ENCODE measurements at regions not wholly inside any gene's neighbourhood (a gene's known extent, or its start where the extent isn't known, plus 50 kb on each side); places are given as distances from the start of the nearest gene placed in this dataset.

DNA sequence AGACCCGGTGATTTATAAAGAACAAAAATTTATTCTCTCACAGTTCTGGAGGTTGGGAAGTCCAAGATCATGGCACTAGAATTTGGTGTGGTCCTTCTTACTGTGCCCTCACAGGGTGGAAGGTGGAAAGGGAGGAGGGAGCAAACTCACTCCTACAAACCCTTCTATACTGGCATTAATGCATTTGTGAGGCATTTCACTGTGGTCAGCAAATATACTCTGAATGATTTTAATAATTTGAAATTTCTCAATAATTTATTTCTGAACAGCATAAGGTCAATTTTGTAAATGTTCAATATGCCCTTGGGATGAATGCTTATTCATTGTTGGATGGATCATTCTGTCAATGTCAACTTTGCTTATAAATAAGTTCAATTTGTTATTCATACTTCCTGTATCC is 120.6 kb downstream of the GATA6 start:
- ATAC-seq (ENCODE audit: insufficient read depth, low FRiP score) (no peak), DNase-seq (no peak)
- no peak overlapping the region for H3K27ac ChIP-seq (ENCODE audit: low read depth in 1 of 2, low read length in 1 of 2)
- H3K9ac ChIP-seq (ENCODE audit: insufficient read depth in 1 of 2, low read length in 2 of 2): no peak overlapping the region
- WGBS, 2 donors: 95 to 98% methylated on average over 1 of the region's 1 CpG
- no peaks in the 10 kb centered on the region for H3K36me3 ChIP-seq (ENCODE audit: control insufficient read depth in 4 of 4, insufficient read depth in 4 of 4, low read length in 4 of 4)
- H3K9me3 ChIP-seq (ENCODE audit: control insufficient read depth in 4 of 4, insufficient read depth in 3 of 4, low read length in 3 of 4): no peaks in the 10 kb centered on the region
- H3K27me3 ChIP-seq (ENCODE audit: control insufficient read depth in 3 of 3, insufficient read depth in 3 of 3, low read length in 2 of 3): no peaks in the 10 kb centered on the region
- H3K4me3 ChIP-seq: no peak overlapping the region
- H3K4me1 ChIP-seq (ENCODE audit: control insufficient read depth in 5 of 5, insufficient read depth in 5 of 5, low read length in 5 of 5): peaks cover 0 to 11% (median 0%) of the 10 kb centered on the region in 5 donors
- TF ChIP-seq, protein P1, sequence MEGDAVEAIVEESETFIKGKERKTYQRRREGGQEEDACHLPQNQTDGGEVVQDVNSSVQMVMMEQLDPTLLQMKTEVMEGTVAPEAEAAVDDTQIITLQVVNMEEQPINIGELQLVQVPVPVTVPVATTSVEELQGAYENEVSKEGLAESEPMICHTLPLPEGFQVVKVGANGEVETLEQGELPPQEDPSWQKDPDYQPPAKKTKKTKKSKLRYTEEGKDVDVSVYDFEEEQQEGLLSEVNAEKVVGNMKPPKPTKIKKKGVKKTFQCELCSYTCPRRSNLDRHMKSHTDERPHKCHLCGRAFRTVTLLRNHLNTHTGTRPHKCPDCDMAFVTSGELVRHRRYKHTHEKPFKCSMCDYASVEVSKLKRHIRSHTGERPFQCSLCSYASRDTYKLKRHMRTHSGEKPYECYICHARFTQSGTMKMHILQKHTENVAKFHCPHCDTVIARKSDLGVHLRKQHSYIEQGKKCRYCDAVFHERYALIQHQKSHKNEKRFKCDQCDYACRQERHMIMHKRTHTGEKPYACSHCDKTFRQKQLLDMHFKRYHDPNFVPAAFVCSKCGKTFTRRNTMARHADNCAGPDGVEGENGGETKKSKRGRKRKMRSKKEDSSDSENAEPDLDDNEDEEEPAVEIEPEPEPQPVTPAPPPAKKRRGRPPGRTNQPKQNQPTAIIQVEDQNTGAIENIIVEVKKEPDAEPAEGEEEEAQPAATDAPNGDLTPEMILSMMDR (IDR thresholded peaks at IDR 0.05; ENCODE audit: control extremely low read depth, extremely low read depth): no peak

DNA sequence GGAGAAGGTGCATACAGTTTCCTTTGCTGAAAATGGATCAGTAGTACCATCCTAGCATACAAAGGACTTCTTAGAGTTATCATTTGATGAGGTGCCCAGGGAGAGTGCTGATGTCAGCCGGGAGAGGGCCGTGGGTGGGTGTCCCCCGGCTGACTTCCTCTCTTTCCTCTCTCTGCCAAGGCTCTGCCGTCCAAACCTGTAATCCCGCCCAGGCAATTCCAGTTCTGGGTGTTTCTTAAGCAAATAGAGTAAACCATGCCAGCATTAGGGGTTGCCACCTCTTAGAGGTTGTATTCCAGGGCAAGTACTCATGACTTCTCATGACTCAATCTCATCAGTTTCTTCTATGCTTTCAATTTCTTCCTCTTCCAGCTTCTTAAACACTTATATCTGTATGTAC is 117.2 kb downstream of the GATA6 start:
- peak overlapping the region in 1 of 2 donors; percentile 52 for H3K27ac ChIP-seq (ENCODE audit: low read depth in 1 of 2, low read length in 1 of 2)
- H3K27me3 ChIP-seq (ENCODE audit: control insufficient read depth in 3 of 3, insufficient read depth in 3 of 3, low read length in 2 of 3): no peaks in the 10 kb centered on the region
- ATAC-seq (ENCODE audit: insufficient read depth, low FRiP score) (peak; percentile 77), DNase-seq (peak in 1 of 3 donors; percentile 44)
- no peak overlapping the region for H3K9ac ChIP-seq (ENCODE audit: insufficient read depth in 1 of 2, low read length in 2 of 2)
- TF ChIP-seq, protein P1 (IDR thresholded peaks at IDR 0.05; ENCODE audit: control extremely low read depth, extremely low read depth): no peak
- no peaks in the 10 kb centered on the region for H3K36me3 ChIP-seq (ENCODE audit: control insufficient read depth in 4 of 4, insufficient read depth in 4 of 4, low read length in 4 of 4)
- H3K4me3 ChIP-seq: no peak overlapping the region
- WGBS, 2 donors: 16 to 19% methylated on average over 5 of the region's 5 CpGs
- H3K9me3 ChIP-seq (ENCODE audit: control insufficient read depth in 4 of 4, insufficient read depth in 3 of 4, low read length in 3 of 4): no peaks in the 10 kb centered on the region
- H3K4me1 ChIP-seq (ENCODE audit: control insufficient read depth in 5 of 5, insufficient read depth in 5 of 5, low read length in 5 of 5): peaks cover 0 to 14% (median 0%) of the 10 kb centered on the region in 5 donors

DNA sequence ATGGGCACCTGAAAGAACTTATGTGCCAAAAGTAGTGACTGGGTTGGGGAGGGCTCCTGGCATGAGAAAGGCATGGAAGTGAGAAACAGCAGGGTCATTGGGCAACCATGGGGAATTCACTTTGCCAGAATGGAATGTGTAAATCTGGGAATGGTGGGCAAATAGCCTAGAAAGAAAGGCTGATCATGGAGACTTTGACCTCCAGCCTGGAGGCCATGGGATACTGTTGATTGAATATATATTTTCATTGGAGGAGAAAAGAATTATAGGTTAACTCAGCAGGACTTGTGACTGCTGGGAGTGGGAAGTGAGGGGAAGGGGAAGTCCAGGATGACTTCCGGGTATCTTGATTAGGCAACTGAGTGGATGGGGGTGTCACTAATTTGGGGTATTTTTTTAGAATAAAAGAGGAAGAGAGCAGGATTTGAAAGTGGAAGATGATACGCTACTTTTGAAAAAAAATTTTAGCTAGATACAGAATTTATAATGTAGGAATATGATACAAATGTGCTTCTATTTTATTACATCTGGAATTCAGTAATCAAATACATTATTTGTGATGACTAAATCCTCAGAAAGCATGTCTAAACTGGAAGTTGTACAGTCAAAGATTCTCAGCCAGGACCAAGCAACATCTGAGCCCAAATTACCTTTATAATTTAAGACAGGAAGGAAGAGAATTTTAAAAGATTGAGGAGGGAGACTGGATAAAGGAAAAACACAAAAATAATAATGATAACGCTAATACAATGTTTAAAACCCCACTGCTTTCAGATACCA is 116.2 kb downstream of the GATA6 start:
- 45 to 55% methylated on average over 3 of the region's 3 CpGs for WGBS, 2 donors
- no peak overlapping the region for H3K27ac ChIP-seq (ENCODE audit: low read depth in 1 of 2, low read length in 1 of 2)
- no peak for ATAC-seq (ENCODE audit: insufficient read depth, low FRiP score)

More for the DNA sequence above, 116.2 kb downstream of the GATA6 start:
- H3K27me3 ChIP-seq (ENCODE audit: control insufficient read depth in 3 of 3, insufficient read depth in 3 of 3, low read length in 2 of 3): no peaks in the 10 kb centered on the region
- no peaks in the 10 kb centered on the region for H3K36me3 ChIP-seq (ENCODE audit: control insufficient read depth in 4 of 4, insufficient read depth in 4 of 4, low read length in 4 of 4)
- TF ChIP-seq, protein P1 (IDR thresholded peaks at IDR 0.05; ENCODE audit: control extremely low read depth, extremely low read depth): no peak
- no peak for DNase-seq
- peaks cover 0 to 15% (median 0%) of the 10 kb centered on the region in 5 donors for H3K4me1 ChIP-seq (ENCODE audit: control insufficient read depth in 5 of 5, insufficient read depth in 5 of 5, low read length in 5 of 5)
- H3K9ac ChIP-seq (ENCODE audit: insufficient read depth in 1 of 2, low read length in 2 of 2): no peak overlapping the region
- H3K9me3 ChIP-seq (ENCODE audit: control insufficient read depth in 4 of 4, insufficient read depth in 3 of 4, low read length in 3 of 4): no peaks in the 10 kb centered on the region
- no peak overlapping the region for H3K4me3 ChIP-seq
